ENCODE measurements at regions not wholly inside any gene's neighbourhood (a gene's known extent, or its start where the extent isn't known, plus 50 kb on each side); places are given as distances from the start of the nearest gene placed in this dataset.
"Not testable (repeated sequence)": the region's sequence is repeated elsewhere in the genome, so short reads cannot be mapped to it uniquely, and the experiment has no call there.

GRCh38 chr4:189234948-189235347, 705.7 kb upstream of the FRG1 start:
- TF ChIP-seq CTCF, POLR2A (IDR thresholded peaks at IDR 0.05): not testable (repeated sequence)

All from lower leg skin (tissue), 3 donors.